ENCODE measurements at regions not wholly inside any gene's neighbourhood (a gene's known extent, or its start where the extent isn't known, plus 50 kb on each side); places are given as distances from the start of the nearest gene placed in this dataset.
"Not testable (repeated sequence)": the region's sequence is repeated elsewhere in the genome, so short reads cannot be mapped to it uniquely, and the experiment has no call there.

GRCh38 chr11:103808252-103808651 is 228.2 kb upstream of the DDI1 start:
- DNase-seq = no peak

- DNase-seq = no peak
These were observed 224.5 kb upstream of the DDI1 start for GRCh38 chr11:103811870-103812455.

- DNase-seq = no peak
These were observed 223.8 kb upstream of the DDI1 start for GRCh38 chr11:103812680-103813079.

GRCh38 chr11:103820345-103820744 is 216.1 kb upstream of the DDI1 start:
- not testable (repeated sequence) for DNase-seq

GRCh38 chr11:103824116-103824515 is 212.3 kb upstream of the DDI1 start:
- no peak for DNase-seq

GRCh38 chr11:103825469-103825868 is 211.0 kb upstream of the DDI1 start:
- DNase-seq = no peak

- DNase-seq = no peak
These were observed 209.6 kb upstream of the DDI1 start for GRCh38 chr11:103826856-103827255.

GRCh38 chr11:103829596-103829995 is 206.8 kb upstream of the DDI1 start:
- no peak for DNase-seq

GRCh38 chr11:103830205-103830604 is 206.2 kb upstream of the DDI1 start:
- DNase-seq = no peak

- DNase-seq = no peak
These were observed 203.7 kb upstream of the DDI1 start for GRCh38 chr11:103832762-103833161.

- no peak for DNase-seq
These were observed 194.2 kb upstream of the DDI1 start for GRCh38 chr11:103842191-103842590.

GRCh38 chr11:103842795-103843194 is 193.6 kb upstream of the DDI1 start:
- DNase-seq = no peak

- DNase-seq = no peak
These were observed 191.9 kb upstream of the DDI1 start for GRCh38 chr11:103844327-103845215.

- no peak for DNase-seq
These were observed 191.1 kb upstream of the DDI1 start for GRCh38 chr11:103845331-103845730.

GRCh38 chr11:103848686-103849085 is 187.8 kb upstream of the DDI1 start:
- DNase-seq = no peak

GRCh38 chr11:103849366-103849765 is 187.1 kb upstream of the DDI1 start:
- DNase-seq = no peak

GRCh38 chr11:103850419-103851165 is 185.8 kb upstream of the DDI1 start:
- DNase-seq = no peak

- no peak for DNase-seq
These were observed 185.2 kb upstream of the DDI1 start for GRCh38 chr11:103851166-103851651.
